NCI-H1092 (cell line): ENCODE measurements at regions not wholly inside any gene's neighbourhood (a gene's known extent, or its start where the extent isn't known, plus 50 kb on each side); places are given as distances from the start of the nearest gene placed in this dataset.
A peak's percentile ranks its signal among the peaks of the same experiment; 100 is the strongest.

Experiments
- DNase-seq: peaks from one replicate; lab custom pipeline; 2025; lab: John Stamatoyannopoulos, UW

DNA sequence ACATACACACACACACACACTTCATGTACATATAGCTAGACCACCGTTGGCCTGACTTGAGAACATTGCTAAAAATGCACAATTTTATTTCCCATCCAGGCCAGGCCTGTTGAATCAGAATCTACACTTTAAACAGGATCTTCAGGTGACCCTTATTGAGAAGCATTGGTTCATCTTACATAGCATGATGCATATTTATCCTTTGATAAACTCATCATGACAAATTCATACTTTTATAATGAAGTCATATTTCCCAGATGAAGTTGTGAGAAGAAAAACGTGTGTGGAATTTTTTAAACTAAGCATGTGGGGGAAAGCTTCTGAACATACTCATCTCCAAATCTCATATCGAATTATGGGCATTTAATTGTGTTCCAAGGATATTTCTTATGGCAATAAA is 877.7 kb downstream of the MRPL39 start:
- DNase-seq: no peak

DNA sequence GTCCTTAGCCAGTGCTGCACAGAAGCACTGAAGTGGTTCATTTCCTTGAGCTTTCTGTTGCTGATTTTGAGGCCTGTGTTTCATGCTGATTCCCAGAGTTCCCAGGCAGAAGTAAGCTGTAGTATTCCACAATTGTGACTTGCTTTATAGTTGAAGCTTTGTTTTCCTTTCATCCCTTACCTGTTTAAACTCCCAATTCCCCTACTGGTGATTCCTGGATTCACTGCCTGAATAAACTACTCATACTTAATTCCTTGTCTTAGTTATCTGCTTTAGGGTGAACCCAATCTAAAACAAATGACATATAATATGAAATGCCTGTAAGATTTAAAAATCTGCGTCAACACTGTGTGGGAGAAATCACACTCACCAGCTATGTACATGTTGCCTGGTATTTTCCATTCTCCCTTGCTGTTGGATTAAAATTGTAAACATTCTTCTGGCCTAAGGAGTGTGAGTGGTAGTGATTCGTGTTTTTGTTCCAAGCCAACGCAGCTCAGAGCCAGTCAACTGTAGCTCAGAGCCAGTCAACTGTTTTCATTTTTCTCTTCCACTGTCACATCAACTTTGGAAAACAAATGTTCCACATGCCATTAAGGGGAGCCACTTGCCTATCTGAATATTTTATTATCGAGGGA is 879.4 kb downstream of the MRPL39 start:
- DNase-seq: no peak

DNA sequence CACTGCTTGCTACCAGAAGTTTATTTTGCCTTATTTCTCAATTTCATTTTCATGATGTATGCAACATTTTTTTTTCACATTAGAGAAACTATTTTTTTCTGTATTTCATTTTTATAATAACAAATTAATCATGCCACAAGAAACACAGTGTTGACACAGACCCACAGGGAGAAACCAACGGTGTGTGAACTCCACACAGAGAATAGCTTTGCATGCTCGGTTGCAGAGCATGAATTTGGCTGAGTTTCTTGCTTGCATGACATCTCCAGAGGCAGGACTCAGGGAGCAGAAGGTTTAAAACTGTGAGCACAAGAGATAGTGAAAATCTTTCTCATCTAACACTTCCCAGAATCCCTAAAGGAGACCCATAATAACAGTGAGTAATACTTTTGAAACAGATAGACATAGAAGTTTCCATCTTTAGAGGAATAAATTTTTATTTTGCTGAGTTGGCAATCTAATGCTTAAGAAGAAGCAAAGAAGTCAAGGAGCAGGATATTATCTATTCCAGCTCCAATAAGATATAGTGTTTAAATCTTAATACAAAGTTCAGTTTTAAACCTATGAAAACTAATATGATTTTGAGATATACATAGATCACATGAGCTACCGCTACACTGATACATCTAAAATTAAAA is 890.9 kb downstream of the MRPL39 start:
- DNase-seq: no peak

DNA sequence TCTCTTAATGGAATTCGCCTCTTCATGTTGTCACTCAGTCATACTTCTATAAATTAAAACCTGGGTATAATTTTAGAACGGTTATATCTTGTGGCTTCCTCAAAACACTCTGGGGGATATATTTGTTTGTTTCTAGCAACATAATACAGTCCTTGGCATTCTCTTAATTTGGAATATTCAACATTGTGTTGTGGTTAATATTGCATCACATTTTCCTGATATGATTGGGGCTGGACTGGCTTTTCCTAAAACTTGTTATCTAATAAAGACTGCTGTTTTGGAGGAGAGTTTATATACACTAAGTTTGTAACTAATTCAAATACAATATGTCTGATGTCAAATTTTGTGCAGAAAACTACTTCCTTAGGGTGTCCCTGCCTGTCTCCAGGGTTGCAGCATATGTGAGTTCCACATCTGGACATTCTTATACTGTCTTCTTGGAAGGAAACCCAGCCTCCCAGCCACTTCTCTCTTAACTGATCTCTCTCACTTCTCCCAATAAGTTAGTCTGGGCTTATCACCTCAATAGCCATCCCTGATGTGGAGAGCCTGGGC is 892.6 kb downstream of the MRPL39 start:
- no peak for DNase-seq

DNA sequence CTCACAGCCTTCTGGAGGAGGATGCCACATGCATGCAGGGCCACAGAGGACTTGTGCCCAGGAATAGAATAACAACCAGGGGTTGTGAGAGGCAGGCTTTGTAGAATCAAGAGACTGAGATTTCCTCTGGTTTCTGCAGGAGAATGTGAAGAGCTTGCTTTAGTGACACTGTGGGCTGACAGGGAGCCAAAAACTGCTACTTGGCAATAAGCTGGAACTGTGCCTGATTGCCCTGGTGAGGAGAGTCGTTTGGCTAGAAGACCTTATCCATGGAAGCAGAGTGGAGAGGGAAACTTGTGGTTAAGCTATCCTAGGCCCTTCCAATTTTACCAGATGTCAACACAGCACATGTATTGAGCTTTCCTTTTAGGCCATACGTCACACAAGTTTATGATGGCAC is 902.1 kb downstream of the MRPL39 start:
- no peak for DNase-seq

DNA sequence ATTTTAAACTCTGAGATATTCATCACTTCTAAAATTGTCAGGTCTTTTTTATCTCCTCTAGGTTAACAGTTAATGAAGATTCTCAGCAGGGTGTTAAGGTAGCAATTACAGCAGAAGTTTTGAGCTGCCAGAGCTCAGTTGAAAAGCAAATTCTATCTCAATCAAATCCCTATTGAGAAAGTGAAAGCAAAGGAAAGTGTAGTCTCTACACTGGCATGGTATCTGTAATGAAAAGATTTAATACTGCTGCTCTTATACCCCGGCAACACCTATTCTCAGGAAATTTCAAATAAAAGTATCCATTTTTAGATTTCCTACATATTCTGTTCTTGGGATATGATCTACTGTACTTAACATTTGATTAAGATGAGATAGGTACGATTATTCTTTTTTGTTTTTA is 913.5 kb downstream of the MRPL39 start:
- no peak for DNase-seq

DNA sequence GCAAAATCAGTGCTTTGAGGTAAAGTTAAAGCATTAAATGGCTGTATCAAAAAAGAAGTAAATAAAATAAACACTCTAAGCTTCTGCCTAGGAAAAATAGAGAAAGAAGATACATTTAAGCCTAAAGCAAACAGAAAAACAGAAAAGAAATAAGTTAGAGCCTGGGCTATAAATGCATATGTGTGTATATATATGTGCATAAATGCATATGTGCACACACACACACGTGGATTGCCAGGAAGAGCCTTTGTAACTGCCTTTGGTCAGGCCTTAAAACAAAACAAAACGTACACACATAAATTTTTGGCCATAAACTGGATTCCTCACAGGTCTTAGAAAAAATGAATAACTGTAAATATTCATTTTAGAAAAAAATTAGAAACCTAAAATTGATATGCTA is 925.8 kb downstream of the MRPL39 start:
- DNase-seq: no peak

DNA sequence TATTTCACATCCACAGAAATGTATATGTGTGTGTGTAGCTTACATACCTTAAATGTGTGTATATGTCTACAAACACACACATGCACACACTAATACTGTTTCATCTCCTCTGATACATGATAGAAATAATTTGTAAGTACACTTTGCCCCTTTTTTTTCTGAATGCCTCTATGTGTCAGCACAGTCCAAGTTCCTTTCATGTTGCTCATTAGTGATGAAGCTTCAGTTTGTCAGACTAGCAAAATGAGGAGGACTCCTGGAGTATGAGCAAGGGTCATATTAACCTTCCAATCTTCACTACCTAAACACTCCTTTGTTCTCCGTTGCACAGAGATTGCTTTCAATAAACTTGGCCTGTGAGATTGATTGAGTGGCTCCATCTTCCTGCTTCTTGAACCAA is 935.4 kb downstream of the MRPL39 start:
- no peak for DNase-seq

DNA sequence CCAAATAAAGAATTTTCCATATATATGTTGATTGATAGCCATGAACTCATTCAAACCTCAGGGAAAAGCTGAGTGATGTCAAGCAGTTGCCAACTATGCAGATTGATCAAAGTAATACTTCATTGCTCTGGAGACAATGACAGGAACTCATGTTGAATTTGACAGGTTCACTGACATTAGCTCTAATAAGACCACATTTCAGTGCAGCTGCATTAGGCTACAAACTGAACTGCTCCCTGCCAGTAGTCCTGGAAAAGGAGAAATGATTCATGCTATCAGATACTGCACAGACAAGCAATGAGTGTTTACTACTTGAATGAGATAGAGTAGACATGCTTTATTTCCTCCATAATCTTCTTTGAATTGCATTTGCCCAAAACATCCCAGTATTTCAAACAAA is 948.4 kb downstream of the MRPL39 start:
- no peak for DNase-seq

DNA sequence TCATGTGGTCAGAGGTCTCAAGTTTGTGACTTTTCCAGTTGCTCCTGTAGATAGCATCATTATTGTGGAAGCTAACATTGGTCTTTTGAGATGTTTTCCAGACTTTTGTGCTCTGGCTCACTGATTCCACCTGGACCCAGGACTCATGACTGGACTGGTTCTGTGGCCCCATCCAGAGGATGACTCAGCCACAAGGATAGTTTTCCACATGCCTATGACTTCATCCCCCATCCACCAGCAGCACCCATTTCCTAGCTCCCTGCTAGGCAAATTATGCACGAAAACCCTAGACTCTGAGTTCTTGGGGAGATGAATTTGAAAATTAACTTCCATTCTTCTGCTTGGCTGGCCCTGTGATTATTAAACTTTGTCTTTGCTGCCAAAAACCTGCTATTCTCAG is 949.3 kb downstream of the MRPL39 start:
- no peak for DNase-seq

DNA sequence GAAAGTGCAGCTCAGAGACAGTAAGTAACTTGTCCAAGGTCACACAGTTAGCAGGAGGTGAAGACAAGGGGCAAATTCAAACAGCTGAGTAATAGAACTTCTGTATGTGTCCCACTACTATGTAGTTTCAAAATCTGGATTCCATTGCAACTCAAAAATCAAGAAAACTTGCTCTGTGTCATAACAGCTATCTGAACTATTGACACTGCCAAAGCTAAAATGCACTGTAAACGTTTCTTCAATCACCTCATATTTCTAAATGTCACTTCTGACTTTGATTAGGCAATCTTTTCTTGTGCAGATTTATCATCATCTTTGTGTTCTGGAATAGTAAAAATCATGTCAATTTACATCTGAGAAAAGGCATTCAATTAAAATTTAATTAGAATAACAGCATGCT is 957.6 kb downstream of the MRPL39 start:
- no peak for DNase-seq

DNA sequence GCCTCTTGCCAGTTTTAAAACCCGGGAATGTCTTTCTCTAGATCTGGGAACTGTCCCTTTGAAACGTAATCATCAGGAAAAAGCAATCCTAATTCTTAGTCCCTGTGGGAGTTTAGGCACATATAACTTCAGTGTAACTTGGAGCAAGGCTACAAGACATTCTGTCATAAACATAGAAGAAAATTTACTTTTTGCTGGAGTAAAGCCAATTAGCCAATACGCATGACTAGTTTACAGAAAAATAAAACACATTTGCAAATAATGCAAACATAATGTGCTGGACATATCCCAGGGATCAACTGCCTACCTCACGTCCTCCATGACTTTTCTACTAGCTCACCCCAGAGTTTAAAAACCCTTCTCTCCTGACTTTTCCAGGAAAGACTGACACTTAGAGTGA is 970.6 kb downstream of the MRPL39 start:
- DNase-seq: no peak

DNA sequence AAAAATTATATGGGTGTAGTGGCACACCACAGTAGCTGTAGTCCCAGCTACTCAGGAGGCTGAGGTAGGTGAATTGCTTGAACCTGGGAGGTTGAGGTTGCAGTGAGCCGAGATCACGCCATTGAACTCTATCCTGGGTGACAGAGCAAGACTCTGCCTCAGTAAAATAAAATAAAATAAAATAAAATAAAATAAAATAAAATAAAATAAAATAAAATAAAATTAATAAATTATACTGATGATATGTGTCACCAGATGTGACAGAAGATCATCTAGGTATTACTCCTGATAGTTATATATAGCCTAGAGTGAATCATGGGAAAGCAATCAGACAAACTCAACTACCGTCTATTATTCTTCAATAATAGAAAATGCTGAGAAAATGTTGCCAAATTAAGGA is 972.5 kb downstream of the MRPL39 start:
- DNase-seq: no peak

DNA sequence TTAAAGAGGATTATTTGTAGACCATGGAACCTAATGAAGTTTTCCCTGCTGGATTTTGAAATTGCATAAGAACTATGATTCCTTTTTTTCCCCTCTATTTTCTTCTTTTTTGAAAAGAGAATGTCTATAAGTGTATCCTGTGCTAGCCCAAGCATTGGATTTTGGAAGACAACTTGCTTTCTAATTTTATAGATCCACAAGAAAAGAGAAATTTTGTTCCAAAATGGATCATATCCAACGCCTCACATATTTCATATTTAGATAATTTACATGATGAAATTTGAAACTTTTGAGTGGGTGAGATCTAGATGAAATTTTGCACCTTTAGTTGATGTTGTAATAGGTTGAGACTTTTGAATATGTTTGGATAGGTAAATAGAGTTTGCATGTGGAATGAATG is 978.7 kb downstream of the MRPL39 start:
- no peak for DNase-seq

DNA sequence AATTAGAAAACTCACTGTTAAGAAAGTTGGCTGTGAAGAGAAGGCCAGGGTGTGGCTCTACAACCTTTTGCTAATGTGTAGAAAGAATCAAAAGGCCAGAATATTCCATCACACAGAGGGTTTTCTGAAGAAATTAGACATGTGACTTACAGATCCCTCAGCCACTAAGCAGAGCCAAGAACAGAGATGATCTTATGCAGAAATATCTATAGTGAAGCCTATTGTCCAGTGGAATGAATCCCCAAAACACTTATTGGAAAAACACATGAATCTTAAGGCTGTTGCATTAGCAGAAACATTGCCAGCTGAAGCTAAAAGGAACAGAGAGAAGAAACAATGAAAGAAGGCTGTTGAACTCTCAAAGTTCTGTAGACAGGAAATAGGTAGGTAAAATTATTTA is 979.2 kb downstream of the MRPL39 start:
- DNase-seq: no peak

DNA sequence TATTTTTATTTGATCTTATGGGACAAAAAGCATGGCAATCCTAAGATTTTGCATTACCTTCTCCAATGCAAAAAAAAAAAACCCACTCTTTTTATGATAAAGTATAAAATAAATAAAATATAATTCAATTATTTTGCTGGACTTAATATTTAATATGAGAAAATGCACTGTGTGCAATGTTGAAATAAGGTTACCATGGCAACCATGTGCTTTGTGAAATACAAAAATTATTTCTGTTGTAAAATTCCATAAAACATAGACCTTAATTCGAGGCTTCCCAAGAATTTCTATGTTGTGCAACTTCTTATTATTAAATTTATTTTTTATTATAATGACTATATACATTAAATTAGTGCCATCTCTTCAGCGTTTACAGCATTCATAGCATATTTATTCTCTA is 989.5 kb downstream of the MRPL39 start:
- no peak for DNase-seq

DNA sequence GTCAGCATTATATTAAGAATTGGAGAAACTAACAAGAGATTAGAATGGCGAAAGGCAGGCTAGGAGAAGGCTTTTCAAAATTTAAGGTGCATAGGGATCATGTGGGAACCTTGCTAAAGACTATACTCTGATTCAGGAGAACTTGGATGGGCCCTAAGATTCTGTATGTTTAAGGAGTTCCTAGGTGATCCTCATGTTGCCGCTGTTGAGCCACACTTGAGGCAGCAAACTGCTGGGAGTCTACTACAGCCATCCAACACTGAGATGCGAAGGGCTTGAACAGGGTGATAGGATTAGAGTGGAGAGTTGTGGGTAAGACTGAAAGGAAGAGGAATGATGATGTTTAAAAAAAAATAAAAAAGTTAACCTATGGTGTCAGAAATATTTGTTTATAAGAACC is 1013.2 kb downstream of the MRPL39 start:
- DNase-seq: no peak

DNA sequence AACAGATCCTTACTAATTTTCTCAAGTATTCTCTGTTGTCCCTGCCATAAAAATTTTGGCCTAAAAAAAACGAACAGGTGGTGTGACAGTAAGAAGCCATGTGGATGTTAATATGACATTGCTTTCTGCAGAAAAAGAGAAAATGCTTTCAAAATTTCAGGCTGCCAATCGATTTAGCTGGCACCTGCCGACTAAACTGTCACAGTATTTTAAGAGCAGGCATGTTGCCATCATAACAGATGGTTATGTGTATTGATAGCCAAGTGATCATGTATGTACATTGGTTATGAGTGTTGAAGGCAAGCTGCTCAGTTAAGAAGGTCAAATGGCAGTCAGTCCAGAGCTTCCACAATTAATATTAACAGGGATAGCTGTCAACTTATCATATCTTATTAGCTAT is 1017.0 kb downstream of the MRPL39 start:
- peak; percentile 62 for DNase-seq

DNA sequence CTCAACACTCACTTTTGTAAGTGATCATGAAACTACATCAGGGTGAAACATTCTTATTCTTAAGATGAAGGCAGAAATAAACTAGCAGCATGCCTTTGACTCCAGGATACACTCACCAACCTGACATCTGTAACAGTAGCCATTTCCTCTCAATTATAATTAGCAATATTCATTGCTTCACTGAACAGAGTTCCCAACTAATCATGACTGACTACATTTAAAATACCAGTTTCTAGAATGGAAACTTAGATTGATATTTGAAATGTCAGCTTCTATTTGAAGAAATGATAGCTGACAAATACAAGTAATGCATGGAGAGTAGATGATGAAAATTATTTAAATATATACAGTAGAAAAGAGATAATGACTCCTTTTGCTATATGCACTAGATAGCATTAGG is 1023.8 kb downstream of the MRPL39 start:
- no peak for DNase-seq

DNA sequence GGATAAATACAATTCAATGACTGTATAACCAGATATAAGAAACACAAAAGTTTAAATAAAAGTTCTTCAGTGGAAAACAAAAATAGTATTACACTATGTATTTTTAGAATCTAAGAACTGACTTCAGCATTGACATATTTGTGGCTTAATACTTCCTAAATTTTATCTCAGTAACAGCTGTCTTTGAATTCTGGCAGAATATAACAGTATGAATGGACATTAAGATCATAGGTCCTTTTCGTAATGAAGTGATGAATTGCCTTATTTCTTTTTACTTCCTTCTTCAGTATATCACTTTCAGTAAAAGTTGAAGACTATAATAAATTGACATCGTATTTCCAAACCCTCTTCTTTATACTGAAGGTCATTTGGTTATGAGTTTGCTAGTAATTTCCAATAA is 1030.0 kb downstream of the MRPL39 start:
- no peak for DNase-seq

DNA sequence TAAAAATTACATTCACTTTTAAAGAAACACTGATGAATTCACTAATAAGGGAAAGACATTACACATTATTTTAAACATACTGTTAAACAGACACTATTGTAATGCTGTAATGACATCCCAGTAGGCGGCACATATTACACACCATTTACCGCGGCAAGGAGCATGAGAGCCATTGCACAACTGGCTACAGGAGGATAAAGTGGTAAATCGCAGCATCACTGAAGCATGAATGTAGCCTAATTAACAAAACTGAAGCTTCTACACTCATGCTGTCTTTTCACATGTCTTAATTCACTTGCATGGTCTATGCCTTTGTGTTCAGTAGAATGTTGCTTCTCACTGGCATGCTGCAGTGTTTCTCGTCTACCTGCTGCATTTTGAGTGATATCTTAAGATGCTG is 1046.0 kb downstream of the MRPL39 start:
- DNase-seq: no peak

DNA sequence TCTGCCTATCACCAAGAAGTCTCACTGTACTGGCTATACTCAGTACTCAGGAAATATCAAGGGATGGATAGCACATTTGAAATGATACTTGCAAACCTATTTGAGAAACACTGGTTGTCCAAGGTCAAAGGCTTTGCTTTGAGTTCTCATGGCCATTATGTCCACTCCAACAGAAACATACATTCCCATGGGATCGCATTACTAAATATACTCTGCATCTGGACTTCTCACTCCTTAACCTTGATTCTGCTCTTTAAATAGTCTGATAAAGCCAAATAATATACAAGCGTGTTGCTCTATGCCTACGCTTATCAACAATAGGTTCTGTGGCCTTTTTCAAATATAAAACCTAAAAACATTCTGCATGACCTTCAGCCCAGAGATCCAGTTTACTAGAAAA is 1054.8 kb downstream of the MRPL39 start:
- DNase-seq: no peak

DNA sequence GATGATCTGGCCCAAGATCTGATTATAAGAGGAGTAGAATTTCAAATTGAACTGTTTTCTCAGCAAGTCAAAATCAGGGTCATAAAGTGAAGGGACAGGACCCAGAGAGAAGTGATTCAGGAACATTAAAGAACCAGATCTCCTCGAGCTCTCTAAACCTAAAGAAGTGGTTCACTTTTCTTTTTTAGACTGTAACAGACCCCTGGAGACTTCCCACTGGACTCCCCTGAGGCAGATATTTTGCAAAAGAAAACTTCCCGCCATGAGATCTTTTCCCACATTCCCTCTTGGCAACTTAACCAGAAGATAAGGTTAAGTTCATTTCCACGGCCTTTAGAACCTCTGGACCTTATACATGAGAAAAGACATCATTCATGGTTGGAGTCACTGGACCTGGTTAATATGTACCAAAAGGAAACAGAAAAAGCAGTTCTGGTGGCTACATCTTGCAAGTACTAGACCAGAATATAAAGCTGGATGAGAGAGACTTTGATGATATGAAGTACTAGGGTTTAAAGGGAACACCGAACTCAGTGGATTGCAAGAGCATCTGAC is 1061.4 kb downstream of the MRPL39 start:
- DNase-seq: no peak
